Activated CD4-positive, alpha-beta T cell treated with anti-CD3 and anti-CD28 coated beads, Interleukin-2, amount 50 U/mL, for 1 hour (primary cell): ENCODE measurements at regions not wholly inside any gene's neighbourhood (a gene's known extent, or its start where the extent isn't known, plus 50 kb on each side); places are given as distances from the start of the nearest gene placed in this dataset.

ENCODE experiments used
- DNase-seq: peaks from one replicate; pipeline ENCODE4 v3.0.0-alpha.2; 2020

DNA sequence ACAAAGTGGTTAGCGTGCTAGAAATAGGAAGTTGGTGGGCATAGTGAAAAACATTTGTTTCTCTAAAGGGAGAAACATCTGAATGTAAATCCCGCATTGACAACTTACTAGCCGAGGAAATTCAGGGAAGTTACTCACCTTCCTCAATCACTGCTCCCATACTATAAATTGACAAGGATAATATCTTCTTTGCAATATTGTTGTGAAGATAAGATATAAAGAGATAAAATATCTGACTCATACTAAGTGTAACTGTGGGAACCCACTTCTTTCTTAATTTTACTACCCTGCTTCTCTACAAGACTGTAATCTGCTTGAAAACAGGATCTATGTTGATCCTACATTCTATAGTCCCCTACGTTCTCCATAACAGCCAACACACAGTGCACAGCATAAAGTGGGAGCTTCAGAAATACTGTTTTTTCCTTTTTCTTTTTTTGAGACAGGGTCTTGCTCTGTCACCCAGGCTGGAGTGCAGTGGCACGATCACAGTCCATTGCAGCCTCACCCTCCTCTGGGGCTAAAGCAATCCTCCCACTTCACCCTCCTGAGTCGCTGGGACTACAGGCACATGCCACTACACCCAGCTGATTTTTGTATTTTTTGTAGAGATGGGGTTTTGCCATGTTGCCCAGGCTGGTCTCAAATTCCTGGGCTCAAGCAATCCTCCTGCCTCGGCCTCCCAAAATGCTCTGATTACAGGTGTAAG lies 57.4 kb upstream of the C1orf21 start:
- DNase-seq = no peak

GRCh38 chr1:184329962-184330868 lies 56.6 kb upstream of the C1orf21 start:
- DNase-seq = no peak

DNA sequence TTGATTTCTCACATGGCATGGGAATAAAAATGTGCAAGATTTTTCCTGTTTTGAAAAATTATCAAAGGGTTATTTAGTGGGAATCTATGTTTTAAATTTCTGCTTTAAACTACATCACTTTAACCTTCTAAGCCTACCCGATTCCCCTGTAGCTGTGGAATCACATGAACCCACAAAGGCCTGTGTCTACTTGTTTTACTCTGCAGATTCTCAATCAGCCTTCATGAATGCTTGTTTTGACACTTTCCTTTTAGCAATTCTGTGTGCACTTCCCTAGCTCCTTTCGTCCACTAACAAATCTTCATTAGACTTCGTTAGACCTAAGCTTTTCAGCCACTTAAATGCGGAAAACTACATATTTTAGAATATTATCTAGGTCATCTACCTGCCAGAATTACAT lies 56.0 kb upstream of the C1orf21 start:
- no peak for DNase-seq
